Stimulated activated naive CD8-positive, alpha-beta T cell treated with anti-CD3 and anti-CD28 coated beads, Interleukin-15, Interleukin-2, amounts not matched to agents 100 U/mL and 50 U/mL, for 24 hours (primary cell): ENCODE measurements at regions not wholly inside any gene's neighbourhood (a gene's known extent, or its start where the extent isn't known, plus 50 kb on each side); places are given as distances from the start of the nearest gene placed in this dataset.

Experiments
- ATAC-seq: fragments of 150-1000 bp; cut with Tn5 transposase; one replicate; pipeline ENCODE4 v1.10.0; 2021
- DNase-seq: peaks from one replicate; pipeline ENCODE4 v3.0.0; 2021

DNA sequence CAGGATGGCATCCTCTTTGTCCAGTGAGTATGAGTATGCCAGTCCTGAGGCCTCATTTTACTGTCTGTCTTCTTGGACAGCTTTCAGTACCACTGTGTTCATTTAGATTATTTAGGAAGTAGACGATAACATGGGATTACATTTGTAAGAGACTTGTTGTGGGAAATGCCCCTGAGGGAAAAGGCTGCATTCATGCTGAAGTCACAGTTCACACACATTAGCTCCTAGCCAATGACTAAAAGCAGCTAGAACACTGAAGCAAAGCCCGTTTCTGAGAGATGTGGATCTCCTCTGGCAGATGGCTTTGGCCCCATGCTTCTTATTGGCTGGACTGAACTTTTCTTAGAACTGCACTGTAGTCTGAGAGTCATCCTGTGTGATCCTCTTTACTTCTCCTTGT, 242.4 kb downstream of the FAM76B start:
- DNase-seq (no peak), ATAC-seq (no peak)

DNA sequence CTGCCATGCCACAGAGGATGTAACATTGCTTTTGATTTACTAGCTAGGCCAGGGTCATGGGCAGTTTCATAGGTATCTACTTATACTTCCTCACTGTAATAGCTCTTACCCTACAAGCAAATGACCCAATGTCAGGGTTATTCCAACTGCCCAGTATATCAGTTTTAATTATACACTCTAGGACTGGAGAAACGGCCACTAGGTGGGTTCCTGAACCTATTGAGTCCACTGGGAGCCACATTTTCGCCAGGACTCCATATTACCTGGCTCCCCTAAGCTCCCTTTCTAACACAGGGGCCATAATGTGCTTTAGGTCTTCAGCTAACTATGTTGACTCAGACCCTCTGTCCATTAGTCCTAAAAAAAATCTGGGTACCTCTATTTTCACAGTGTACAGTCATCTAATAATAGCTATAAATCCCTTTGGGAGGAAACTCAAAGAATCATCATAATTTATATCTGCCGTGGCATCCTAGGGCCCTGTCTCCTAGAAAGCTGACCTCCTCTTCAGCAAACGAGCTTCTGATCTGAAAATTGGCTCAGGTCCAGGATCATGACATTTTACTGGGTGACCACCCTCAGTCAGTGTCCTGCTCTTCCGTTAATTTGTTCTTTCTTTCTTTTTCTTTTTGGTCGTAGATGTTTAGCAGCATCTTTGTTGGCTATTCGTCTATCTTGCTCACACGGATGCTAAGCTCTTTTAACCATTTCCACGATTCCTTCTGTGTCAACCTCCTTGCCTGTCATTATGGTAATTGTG, 244.3 kb downstream of the FAM76B start:
- no peak for ATAC-seq
- DNase-seq, result peak; percentile 9

DNA sequence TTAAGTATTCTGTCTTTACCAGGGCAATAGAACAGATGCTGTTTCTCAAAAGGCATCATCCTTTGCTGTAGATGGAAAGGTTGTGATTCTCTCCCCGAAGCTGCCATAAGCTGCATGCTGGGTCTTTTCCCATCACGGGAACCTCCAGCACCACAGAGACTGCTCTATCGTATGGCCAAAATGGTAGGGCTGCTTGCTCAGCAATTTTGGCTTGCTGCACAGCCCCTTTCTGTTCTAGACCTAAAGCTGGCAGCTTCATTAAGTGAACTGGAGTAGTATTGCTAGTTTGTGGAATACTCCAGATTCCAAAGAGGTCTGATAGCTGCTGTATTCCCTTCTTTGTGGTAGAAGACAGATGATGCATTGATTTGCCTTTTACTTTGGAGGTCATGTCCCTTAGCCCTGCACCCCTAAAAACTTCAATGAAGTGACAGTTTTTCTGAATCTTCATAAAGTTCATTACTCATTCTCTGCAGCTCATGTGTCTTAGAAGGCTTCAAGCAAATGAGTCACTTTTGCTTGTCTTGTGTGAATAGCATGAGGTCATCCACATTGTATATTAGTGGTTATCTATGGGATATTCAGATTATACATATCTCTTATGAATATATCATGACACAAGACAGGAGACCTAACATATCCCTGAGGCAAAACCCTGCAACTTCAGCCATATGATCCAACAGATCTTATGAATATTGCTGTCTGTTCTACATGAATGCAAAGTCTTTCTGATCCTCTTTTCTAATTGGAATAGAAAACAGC, 245.3 kb downstream of the FAM76B start:
- peak; percentile 78 for ATAC-seq
- DNase-seq, result no peak

DNA sequence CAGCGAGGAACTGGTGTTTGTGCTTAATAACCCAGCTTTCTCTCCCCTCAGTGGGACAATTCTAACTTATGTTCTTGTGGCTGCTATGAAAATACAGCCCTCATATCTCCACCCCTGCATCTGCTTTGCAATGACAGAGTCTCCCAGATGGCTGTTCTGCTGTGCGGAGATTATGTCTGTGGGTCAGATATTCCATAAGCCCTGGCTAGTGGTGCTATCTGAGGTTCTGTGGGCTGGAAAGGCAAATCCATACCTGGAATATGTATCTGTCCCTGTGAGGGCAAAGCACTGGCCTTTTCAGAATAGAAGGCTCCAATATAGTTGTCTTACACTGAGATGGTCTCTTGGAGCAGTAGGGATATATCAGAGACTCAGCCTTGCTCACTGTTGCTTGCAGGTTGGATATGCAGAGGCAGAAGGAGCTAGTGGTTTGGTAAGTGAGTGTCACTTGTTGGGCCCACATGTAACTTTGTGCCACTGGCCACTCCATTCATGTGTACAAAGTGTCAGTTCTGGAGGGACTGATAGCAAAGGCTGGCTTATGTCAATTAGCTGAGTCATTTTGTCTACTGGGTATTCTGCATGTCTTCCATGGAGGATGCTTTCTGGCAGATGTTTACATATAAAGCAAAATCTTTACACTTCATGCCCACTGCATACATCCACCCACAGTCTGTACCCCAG, 246.6 kb downstream of the FAM76B start:
- DNase-seq (no peak), ATAC-seq (no peak)

DNA sequence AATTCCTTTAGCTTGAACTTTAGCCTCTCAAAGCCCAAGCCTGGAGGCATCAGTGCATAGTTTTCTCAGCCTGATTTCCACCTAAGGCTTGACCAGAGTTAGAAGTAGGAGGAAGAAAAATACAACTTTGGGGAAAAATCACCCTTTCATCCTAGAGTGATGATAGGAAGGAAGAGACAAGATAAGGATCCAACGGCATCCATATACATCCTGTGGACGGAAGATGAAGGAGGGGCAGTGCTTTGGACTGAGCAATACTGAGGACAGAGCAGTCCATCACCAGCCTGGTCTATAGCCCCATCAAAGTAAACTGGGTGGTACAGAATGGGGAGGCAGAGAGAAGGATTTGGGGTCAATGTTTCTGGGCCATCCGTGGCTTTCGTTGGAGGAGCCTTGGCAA, 247.9 kb downstream of the FAM76B start:
- no peak for DNase-seq
- ATAC-seq, result no peak

DNA sequence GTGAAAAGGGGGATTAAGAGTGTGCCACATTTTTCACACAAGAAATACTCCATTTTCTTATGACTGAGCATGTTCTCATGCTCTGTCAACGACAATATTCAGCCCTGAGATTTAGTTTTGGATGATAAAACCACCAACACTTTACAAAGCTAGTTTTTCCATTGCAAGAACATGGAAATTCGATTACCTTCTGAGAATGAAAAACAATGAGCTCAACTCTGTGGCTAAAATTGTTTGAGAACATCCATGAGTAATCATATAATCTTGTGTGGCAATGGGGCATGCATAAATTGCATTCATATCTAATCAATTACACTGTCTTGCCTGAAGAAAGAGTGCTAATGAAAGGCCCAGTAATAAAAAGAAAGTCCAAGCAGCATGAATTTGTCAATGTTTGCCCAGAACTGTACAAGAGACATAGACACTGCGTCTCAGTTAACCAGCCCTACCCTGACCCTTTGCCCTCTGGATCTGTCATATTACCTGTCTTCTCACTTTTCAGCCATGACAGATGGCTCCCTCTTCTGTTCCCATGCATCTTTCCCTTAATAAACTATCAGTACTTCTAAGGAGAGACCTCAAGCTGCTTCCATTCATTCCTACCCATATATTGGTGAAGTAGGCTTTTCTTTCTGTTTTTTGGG, 253.4 kb downstream of the FAM76B start:
- peak; percentile 19 for ATAC-seq
- DNase-seq, result no peak

DNA sequence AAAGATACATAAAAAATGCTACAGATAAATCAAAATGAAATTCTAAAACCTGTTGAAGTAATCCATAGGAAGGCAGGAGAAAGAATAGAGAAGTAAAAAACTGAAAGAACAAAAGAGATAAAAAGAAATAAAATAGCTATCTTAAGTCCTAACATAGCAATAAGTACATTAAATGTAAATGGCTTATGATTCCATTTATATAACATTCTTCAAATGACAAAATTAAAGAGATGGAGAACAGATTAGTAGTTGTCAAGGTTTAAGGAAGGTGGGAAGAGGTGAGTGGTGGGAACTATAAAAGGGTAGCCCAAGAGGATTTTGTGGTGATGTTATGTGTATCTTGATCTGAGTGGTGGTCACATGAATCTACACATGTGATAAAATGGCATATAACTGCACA, 254.8 kb downstream of the FAM76B start:
- ATAC-seq (no peak), DNase-seq (no peak)

DNA sequence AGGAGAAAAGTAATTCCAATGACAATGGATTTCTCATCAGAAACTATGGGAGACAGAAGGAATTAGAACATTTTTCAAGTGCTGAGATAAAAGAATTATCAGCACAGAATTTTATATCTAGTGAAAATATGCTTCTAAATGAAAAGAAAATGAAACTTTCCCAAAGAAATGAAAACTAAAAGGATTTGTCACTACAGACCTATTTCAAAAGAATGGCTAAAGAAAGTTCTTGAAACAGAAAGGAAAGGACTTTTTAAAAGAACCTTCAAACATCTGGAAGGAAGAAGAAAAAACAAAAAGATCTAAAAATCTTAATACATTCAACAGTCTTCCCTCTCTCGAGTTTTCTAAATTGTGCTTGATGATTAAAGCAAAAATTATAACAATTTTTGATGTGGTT, 255.4 kb downstream of the FAM76B start:
- no peak for DNase-seq
- no peak for ATAC-seq

DNA sequence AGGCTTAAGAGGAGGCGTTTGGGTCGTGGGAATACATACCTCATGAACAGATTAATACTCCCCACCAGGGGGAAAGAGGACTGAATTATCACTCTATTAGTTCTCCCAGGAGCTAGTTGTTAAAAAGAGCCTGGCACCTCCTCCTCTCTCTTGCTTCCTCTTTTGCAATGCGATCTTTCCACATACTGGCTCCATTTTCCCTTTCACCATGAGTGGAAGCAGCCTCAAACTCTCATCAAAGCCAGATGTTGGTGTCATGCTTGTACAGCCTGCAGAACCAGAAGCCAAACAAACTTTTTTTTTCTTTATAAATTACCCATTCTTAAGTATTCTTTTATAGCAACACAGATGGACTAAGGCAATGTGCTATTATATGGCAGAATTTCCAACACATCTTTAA, 258.5 kb downstream of the FAM76B start:
- no peak for DNase-seq
- ATAC-seq, result no peak

DNA sequence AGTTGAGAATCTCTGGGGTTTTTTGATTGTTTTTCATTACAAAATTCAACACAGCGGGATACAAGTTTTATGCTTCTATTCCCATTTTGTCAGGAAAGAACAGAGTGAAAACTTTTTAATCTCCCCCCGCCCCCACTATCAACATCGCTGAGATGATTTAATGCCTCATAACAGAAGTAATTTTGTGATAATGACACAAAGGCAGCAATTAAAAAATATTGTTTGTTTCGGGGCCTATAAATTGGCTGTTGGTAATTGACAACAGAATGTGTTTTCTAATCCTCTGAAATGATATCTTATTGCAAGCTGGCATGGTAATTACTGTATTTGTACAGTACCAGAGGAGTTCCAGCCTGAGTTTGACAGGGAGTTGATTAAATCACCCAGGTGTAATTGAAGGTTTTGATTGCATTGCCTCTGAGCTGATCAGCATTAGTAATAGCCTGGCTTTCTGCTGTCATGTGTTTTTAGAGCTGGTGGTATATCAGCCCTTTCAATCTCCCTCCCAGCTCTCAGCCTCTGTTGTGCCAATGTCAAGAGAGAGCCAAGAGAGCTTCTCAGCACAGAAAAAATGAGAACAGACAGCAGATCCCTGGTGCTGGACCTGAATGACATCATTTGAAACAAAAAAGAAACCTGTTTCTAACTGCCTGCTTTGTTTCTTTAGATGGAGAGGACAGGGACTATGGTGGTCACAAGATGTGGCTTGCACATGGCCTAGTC, 265.1 kb downstream of the FAM76B start:
- ATAC-seq (no peak), DNase-seq (no peak)

DNA sequence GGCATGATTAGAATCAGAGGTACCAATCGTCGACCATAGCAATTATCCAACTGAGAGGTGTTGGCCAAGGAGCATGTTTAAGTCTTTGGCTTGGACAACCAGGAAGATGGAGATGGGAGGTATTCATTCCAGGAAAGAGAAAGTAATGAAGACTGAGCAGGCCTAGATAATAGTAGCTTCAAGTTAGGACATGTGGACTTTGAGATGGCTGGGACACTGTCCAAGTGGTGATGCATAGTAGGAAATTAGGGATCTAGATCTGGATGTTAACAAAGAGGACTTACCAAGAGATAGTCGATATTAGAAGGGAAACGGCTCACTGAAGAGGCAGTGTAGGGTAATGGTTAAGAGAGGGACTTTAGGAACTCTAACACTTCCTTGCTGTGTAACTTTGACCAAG, 266.7 kb downstream of the FAM76B start:
- DNase-seq, result no peak

DNA sequence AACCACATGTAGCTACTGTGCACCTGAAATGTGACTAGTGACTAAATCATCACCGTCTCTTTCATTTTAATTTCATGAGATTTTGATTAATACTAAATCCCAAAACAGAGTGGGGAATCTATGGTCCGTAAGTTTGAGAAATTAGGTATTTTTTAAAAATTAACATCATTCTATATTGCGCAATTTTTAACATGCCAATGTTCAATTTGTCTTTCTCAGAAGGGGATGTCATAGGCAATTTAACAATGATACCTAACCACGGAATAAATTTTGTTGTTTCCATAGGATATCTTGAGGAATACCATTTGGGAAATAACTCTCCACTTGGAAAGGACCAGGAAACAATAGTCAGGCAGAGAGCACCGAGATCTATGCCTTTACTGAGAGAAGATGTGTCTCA, 267.7 kb downstream of the FAM76B start:
- no peak for ATAC-seq
- DNase-seq, result no peak

More for the DNA sequence above, 266.7 kb downstream of the FAM76B start:
- ATAC-seq, result no peak

DNA sequence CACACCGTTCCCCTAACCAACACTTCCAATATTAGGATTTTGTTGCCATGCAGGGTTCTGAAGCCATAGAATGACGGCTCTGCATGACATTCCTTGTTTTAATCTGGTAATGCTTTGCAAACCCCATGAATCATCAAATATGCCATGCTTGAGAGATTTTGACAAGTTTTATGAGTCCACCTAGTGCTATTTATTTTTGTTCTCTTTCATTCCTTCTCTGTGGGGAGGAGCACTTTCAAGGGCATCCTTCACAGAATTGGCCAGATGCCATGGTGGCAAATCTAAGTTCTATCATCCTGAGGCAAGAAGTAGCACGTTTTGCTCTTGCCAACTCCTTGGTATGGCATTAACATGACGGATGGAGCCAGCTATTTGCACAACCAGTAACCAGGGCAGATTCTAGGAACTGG, 268.4 kb downstream of the FAM76B start:
- ATAC-seq (no peak), DNase-seq (no peak)

DNA sequence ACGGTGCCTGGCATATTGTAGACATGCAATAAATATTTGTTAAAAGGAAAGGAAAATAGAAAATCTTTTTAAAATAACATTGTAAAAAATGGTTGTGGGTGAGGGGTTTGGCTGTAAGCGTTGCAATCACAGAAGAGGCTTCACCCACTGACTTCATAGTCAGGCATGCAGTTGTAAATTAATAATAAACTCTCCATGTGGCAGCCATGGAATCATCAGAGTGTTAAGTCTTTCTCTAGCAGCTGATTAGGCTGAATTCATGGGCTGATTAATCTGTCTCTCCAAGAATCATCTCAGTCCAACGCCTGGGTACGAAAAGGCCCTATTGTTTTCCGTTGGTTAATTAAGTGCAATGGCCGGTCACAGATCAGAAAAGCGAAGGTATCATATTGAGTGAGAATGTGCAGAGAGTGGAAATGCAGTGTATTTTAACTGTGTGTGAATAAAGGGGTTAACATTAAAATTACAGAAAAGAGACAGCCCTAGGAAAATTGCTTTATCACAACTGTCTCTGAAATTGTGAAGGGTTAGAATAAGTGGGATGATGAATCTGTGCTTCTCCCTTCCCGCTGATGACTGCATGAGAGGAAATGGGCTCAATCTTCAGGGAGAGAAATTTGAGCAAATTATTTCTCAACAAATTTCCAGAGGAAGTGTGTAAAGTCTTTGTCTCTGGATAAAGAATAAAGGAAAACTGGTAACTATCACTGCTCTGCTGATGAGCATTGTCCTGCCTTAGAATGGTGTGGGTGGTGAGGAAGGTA, 269.0 kb downstream of the FAM76B start:
- DNase-seq, result no peak
- ATAC-seq, result no peak

DNA sequence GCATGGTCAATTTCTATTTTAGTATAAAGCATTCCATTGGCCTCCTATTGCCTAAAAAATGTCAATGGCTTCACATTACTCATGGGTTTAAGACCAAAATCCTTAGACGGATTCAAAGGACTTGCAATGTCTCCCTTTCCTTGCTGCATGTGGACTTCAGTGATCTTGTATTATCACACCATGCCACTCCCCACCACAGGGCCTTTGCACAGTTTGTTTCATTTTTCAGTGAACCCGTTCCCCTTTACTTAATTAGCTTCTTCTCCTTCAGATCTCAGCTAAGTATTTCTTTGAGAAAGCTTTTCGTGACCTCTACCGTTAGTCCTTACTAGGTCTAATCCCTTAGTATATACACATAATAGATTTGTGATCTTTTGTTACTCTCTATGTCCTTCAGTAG, 269.7 kb downstream of the FAM76B start:
- no peak for ATAC-seq
- no peak for DNase-seq

DNA sequence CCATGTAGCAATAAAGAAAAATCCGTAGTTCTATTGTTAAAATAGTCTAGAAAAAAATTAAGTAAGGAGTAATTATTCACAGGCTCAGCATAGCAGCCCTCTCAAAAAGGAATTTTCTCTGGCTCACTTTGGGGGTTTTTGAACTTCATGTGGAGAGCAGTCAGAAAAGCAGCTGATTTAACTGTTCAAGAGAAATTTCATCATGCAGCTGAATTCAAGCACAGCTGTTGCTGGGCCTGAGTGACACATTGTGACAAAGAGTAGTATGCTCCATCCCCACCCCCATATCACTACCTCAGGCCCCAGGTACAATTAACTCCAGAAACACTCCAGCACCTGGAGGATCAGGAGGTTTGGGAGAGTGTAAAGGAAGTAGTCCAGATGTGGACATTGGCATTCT, 272.1 kb downstream of the FAM76B start:
- ATAC-seq (no peak), DNase-seq (no peak)

DNA sequence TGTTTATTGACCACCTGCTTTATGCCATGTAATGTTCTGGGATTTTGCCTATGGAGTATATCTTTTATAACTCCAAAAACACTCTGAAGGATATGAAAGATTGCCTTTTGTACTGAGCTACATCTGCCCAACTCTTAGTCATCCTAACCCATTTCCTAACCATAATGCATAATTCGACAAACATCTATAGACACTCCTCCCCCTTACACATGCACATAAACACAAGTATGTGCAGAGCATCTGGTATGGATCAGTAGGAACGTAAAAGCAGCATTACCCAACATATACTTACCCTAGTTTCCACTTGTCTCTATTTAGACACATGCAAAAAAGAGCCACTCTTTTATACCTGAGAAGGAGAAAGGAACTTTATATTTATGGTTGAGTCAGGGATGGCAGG, 272.8 kb downstream of the FAM76B start:
- no peak for DNase-seq

DNA sequence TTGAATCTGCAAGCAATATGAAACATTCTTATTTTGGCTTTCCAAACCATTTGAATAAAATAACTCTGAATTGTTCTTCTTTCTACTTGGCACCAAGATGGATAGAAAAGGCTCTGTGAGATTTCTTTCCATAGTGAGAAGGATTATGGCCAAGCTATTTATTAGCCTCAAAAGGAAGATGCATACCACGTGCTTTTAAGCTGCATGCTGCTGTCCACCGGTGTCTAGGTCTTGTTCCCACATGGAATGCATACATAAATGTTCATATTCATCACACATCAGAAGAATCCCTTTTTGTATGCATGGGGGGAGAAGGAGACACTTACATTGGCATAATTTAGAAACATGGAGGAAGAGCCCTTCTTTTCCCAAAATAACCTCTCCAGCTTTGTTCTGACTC, 273.4 kb downstream of the FAM76B start:
- DNase-seq, result no peak
- no peak for ATAC-seq

More for the DNA sequence above, 272.8 kb downstream of the FAM76B start:
- no peak for ATAC-seq

DNA sequence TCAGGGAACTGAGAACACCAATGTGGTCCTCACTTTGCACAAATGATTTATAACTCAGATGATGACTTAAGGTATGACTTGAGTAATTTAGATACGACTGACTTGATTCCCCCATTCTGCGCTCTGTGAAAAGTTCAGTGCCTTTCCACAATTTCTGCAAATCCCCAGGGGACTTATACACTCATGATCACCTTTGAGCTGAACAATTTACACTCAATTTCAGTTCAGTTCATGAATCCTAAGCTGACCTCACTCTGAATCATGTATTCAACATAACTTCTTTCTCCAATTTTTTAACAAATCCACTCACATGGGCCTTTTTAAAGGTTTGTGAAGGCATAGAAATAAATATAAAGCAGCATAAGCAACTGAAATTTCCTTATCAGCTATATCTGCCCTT, 274.2 kb downstream of the FAM76B start:
- no peak for ATAC-seq
- no peak for DNase-seq

DNA sequence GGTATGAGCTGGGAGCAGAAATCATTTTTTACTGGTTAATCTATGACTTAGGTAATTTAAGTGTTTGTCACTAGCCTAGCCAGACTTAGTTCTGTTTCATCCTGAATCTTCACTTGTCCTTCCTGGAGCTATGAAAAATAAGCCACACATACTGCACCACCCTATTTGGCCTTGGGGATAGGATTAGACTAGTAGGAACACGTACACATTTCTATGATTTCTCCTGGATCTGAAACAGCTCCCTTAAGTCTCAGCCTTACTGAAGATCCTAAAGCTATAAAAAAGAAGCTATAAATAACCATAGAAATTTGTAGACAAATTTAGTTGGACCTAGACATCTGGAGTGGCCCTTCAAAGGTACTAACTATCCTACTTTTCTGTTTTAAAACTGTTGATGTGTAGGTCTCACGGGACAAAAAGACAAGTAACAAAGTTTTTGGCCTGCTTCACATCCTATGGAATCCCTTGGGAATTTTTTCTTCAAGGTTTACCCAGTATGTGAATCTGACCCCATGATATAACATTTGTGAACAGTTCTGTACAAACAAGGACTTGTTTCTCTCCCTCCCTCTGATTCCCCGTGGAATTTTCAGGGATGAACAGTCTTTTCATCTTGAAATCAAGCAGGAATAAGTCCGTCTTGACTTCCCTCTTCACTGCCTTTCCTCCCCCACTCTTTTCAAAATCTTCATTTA, 275.0 kb downstream of the FAM76B start:
- DNase-seq (no peak), ATAC-seq (no peak)

DNA sequence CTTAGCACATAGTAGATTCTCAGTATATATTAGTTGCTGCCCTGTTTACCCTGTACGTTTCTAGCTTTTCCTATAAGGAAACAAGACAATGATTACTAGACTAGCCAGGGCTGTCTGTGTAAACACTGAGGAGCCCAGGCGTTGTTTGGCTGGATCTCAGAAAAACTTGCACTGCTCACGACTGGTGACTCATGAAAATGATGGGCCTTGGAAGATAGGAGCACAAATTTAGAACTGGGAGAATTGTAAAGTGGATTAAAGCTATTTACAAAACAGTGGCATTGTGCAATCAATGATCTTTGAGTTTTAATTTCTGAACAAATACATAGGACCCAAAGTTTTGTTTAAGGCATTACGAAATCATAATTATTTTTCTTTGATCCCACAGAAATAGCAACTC, 276.9 kb downstream of the FAM76B start:
- no peak for DNase-seq
- ATAC-seq, result no peak
